Right lobe of liver (tissue), 6 donors: ENCODE measurements at regions not wholly inside any gene's neighbourhood (a gene's known extent, or its start where the extent isn't known, plus 50 kb on each side); places are given as distances from the start of the nearest gene placed in this dataset.

Experiments
- ATAC-seq, 4 donors: fragments of 200-7000 bp; cut with Tn5 transposase; one replicate each; pipeline ENCODE4 v1.9.1; 2020; ENCODE audit warnings: mild to moderate bottlenecking in 4 of 4, moderate library complexity in 4 of 4
- DNase-seq, 3 donors: peaks; one replicate each; pipeline ENCODE4 v3.0.0-alpha.2; 2020
- H3K27ac ChIP-seq, 3 donors: fragments of 200-600 bp; one replicate each; pipeline ENCODE4 v1.8.0; 2022
- H3K27me3 ChIP-seq, 2 donors: fragments of 200-600 bp; one replicate each; pipeline ENCODE4 v1.8.0; 2022
- H3K36me3 ChIP-seq, 4 donors: fragments of 200-600 bp; sonication (generic) in 1 of 4; one replicate each; pipeline versions ENCODE4 v1.5.1 to v1.8.0; 2017 to 2022; ENCODE audit warnings: control low read depth in 1 of 4
- H3K4me1 ChIP-seq, 4 donors: fragments of 200-600 bp; sonication (generic) in 1 of 4; one replicate each; pipeline versions ENCODE4 v1.5.1 to v1.8.0; 2017 to 2022; ENCODE audit warnings: control low read depth in 1 of 4
- H3K4me3 ChIP-seq, 3 donors: fragments of 200-600 bp; one replicate each; pipeline ENCODE4 v1.8.0; 2022
- H3K9me3 ChIP-seq, 4 donors: fragments of 200-600 bp; sonication (generic) in 1 of 4; one replicate each; pipeline versions ENCODE4 v1.5.1 to v1.8.0; 2017 to 2022; ENCODE audit warnings: control low read depth in 1 of 4
- CTCF ChIP-seq, 4 donors: fragments of 200-600 bp in 3 of 4; fragments of 450-650 bp in 1 of 4; IDR thresholded peaks; one replicate each; pipeline versions ENCODE4 v1.5.1 to v1.8.0; 2016 to 2022; ENCODE audit warnings: antibody characterized with exemption in 4 of 4, mild to moderate bottlenecking in 2 of 4
- POLR2A ChIP-seq: fragments of 450-650 bp; IDR thresholded peaks from one replicate; pipeline ENCODE4 v1.6.1; 2017; ENCODE audit warnings: antibody characterized with exemption, mild to moderate bottlenecking
- WGBS: methylation state at CpG from one replicate; pipeline ENCODE4 v1.1.6; 2018; ENCODE audit warnings: low coverage, low lambda C conversion rate; ENCODE audit not compliant: insufficient coverage; ENCODE audit errors: missing lambda C conversion rate; 5-methylcytosine and 5-hydroxymethylcytosine counted together
- intact Hi-C, 2 donors: fragments of 100-400 bp; cut with DNase I; formaldehyde crosslinking; loops; one replicate each; pipeline versions ENCODE4 v1.11.2 to v1.14.1; 2022
- donor health status: DM: no; HTN: yes; CAD: no.
- donor health status: DM: no; HTN: no; CAD: no.
- donor health status: DM: no; HTN: no; CAD: no.
- donor health status: DM: no; HTN: yes; CAD: no.
- donor health status: DM: no; HTN: yes; CAD: no.

- Histone ChIP-seq H3K27me3 (no peaks in the 10 kb centered on the region), H3K9me3 (no peaks in the 10 kb centered on the region), H3K27ac (peak overlapping the region in 1 of 3 donors; percentile 9), H3K36me3 (no peaks in the 10 kb centered on the region), H3K4me1 (peaks cover 0 to 25% (median 9%) of the 10 kb centered on the region in 4 donors), H3K4me3 (no peak overlapping the region)
- WGBS = 33% methylated on average over 4 of the region's 4 CpGs
- intact Hi-C loops = no loop called here
- TF ChIP-seq CTCF (IDR thresholded peaks at IDR 0.05) = no peak
- TF ChIP-seq POLR2A = no peak
- DNase-seq (no peak), ATAC-seq (peak in 3 of 4 donors; percentile 22 to 78 (median 48))
These were observed 339.7 kb downstream of the TBC1D32 start for GRCh38 chr6:120994573-120994967.

- no peak for DNase-seq
- intact Hi-C loops = no loop called here
- TF ChIP-seq POLR2A (no peak), CTCF (IDR thresholded peaks at IDR 0.05) (no peak)
- ATAC-seq = peak; percentile 75 to 86 (median 85)
- Histone ChIP-seq H3K9me3 (no peaks in the 10 kb centered on the region), H3K27ac (peak overlapping the region in 2 of 3 donors; percentile 9 to 47), H3K27me3 (no peaks in the 10 kb centered on the region), H3K4me3 (no peak overlapping the region), H3K4me1 (peaks cover 0 to 25% (median 9%) of the 10 kb centered on the region in 4 donors), H3K36me3 (no peaks in the 10 kb centered on the region)
- 25% methylated on average over 2 of the region's 2 CpGs for WGBS
These were observed 340.2 kb downstream of the TBC1D32 start for GRCh38 chr6:120993929-120994572.

GRCh38 chr6:120992257-120992656, 342.0 kb downstream of the TBC1D32 start:
- no peak for TF ChIP-seq CTCF (IDR thresholded peaks at IDR 0.05)
- TF ChIP-seq POLR2A = no peak
- Histone ChIP-seq H3K36me3 (no peaks in the 10 kb centered on the region), H3K27me3 (no peaks in the 10 kb centered on the region), H3K4me1 (peaks cover 0 to 25% (median 9%) of the 10 kb centered on the region in 4 donors), H3K4me3 (no peak overlapping the region), H3K9me3 (no peaks in the 10 kb centered on the region), H3K27ac (peak overlapping the region in 1 of 3 donors; percentile 13)
- ATAC-seq (peak in 3 of 4 donors; percentile 52 to 56 (median 56)), DNase-seq (no peak)
- intact Hi-C loops = no loop called here

- H3K9me3 ChIP-seq = no peaks in the 10 kb centered on the region
- H3K4me1 ChIP-seq = peaks cover 0 to 25% (median 8%) of the 10 kb centered on the region in 4 donors
- H3K27me3 ChIP-seq = no peaks in the 10 kb centered on the region
- H3K4me3 ChIP-seq = no peak overlapping the region
- intact Hi-C loops = no loop called here
- no peaks in the 10 kb centered on the region for H3K36me3 ChIP-seq
- H3K27ac ChIP-seq = no peak overlapping the region
- TF ChIP-seq POLR2A (no peak), CTCF (IDR thresholded peaks at IDR 0.05) (no peak)
- WGBS = 78% methylated on average over 5 of the region's 5 CpGs
- no peak for DNase-seq
- ATAC-seq = no peak
These were observed 343.4 kb downstream of the TBC1D32 start for GRCh38 chr6:120990866-120991265.

DNA sequence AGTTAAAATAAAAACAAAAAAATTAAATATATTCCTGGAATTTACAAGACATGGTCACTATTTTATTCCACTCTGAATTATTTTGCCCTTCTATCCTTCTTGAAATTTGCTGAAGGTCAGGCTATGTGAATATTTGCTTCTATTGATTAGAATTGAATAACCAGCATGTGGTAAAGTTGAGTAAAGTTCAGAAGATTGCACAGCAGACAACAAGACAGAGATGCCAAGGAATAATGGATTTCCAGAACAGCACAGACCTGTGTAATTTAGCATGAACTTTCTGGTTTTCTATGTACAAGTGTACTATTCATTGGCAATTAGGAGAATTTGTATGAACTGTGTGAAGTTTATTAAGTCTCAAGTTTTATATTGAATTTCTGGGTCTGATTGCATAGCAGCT, 352.4 kb downstream of the TBC1D32 start:
- ATAC-seq (peak; percentile 64 to 90 (median 78)), DNase-seq (no peak)
- Histone ChIP-seq H3K9me3 (no peaks in the 10 kb centered on the region), H3K4me3 (no peak overlapping the region), H3K4me1 (peaks cover 0 to 8% (median 4%) of the 10 kb centered on the region in 4 donors), H3K36me3 (no peaks in the 10 kb centered on the region), H3K27ac (peak overlapping the region in 1 of 3 donors; percentile 37), H3K27me3 (no peaks in the 10 kb centered on the region)
- no peak for TF ChIP-seq CTCF (IDR thresholded peaks at IDR 0.05)
- TF ChIP-seq POLR2A = no peak
- intact Hi-C loops = no loop called here
